Upper lobe of left lung (tissue), 4 donors: ENCODE measurements at regions not wholly inside any gene's neighbourhood (a gene's known extent, or its start where the extent isn't known, plus 50 kb on each side); places are given as distances from the start of the nearest gene placed in this dataset.

Experiments
- EP300 ChIP-seq, 4 donors: sonication (generic); formaldehyde crosslinking; IDR thresholded peaks; one replicate each; pipeline ENCODE4 v1.5.1; 2017; ENCODE audit warnings: antibody characterized with exemption in 4 of 4, control low read depth in 2 of 4
- POLR2A ChIP-seq, 4 donors: fragments of 450-650 bp; IDR thresholded peaks; one replicate each; pipeline ENCODE4 v1.5.1; 2016 to 2017; ENCODE audit warnings: antibody characterized with exemption in 4 of 4, mild to moderate bottlenecking in 2 of 4
- POLR2AphosphoS5 ChIP-seq, 2 donors: sonication (generic); formaldehyde crosslinking; IDR thresholded peaks; one replicate each; pipeline ENCODE4 v1.5.1; 2017; ENCODE audit warnings: antibody characterized with exemption in 2 of 2
- TF ChIP-seq, protein P1 (sequence below), 6 experiments: fragments of 450-650 bp in 4 of 6; fragments of 200-600 bp in 2 of 6; sonication (generic) in 2 of 6; IDR thresholded peaks; one replicate each; pipeline ENCODE4 v1.5.1; 2016 to 2019; ENCODE audit warnings: antibody characterized with exemption in 6 of 6

DNA sequence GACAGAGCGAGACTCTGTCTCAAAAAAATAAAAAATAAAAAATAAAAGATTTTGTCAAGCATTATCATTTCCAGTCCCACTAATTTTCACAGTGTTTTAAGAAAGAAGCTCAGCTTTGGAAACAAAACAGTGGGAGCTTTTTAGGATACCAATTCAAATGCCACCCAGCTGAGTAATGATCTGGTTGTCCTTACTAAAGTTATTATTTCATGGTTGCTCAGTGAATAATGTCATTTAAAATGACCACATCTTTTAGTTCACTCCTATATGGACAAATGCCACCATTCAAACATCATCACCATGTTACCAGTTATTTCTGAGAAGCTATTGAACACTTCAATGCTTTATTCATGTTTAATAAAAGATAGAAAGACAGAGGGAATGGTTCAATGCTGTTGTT, 365.0 kb downstream of the CCER1 start:
- TF ChIP-seq, protein P1, sequence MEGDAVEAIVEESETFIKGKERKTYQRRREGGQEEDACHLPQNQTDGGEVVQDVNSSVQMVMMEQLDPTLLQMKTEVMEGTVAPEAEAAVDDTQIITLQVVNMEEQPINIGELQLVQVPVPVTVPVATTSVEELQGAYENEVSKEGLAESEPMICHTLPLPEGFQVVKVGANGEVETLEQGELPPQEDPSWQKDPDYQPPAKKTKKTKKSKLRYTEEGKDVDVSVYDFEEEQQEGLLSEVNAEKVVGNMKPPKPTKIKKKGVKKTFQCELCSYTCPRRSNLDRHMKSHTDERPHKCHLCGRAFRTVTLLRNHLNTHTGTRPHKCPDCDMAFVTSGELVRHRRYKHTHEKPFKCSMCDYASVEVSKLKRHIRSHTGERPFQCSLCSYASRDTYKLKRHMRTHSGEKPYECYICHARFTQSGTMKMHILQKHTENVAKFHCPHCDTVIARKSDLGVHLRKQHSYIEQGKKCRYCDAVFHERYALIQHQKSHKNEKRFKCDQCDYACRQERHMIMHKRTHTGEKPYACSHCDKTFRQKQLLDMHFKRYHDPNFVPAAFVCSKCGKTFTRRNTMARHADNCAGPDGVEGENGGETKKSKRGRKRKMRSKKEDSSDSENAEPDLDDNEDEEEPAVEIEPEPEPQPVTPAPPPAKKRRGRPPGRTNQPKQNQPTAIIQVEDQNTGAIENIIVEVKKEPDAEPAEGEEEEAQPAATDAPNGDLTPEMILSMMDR (IDR thresholded peaks at IDR 0.05), result no peak
- TF ChIP-seq POLR2A (IDR thresholded peaks at IDR 0.05) (no peak), POLR2AphosphoS5 (IDR thresholded peaks at IDR 0.05) (no peak), EP300 (IDR thresholded peaks at IDR 0.05) (no peak)
